Chondrocyte (in vitro differentiated cells): ENCODE measurements at regions not wholly inside any gene's neighbourhood (a gene's known extent, or its start where the extent isn't known, plus 50 kb on each side); places are given as distances from the start of the nearest gene placed in this dataset.

Experiments used
- DNase-seq: peaks from one replicate; pipeline ENCODE4 v3.0.0; 2021; ENCODE audit warnings: mixed read lengths, low spot score
- H3K27ac Mint-ChIP-seq: one replicate; pipeline ENCODE4 v1.8.0; 2021; ENCODE audit warnings: mild to moderate bottlenecking, moderate library complexity, mixed read lengths; ENCODE audit not compliant: unreplicated experiment
- H3K27me3 Mint-ChIP-seq: 2 replicates; pipeline ENCODE4 v1.8.0; 2021; ENCODE audit warnings: low read depth, mixed read lengths
- H3K36me3 Mint-ChIP-seq: 2 replicates; pipeline ENCODE4 v1.8.0; 2021; ENCODE audit warnings: low read depth, mixed read lengths
- H3K4me1 Mint-ChIP-seq: 2 replicates; pipeline ENCODE4 v1.8.0; 2021; ENCODE audit warnings: low read depth, mild to moderate bottlenecking, mixed read lengths
- H3K4me3 Mint-ChIP-seq: one replicate; pipeline ENCODE4 v1.8.0; 2021; ENCODE audit warnings: mild to moderate bottlenecking, moderate library complexity, mixed read lengths; ENCODE audit not compliant: unreplicated experiment
- H3K9me3 Mint-ChIP-seq: 2 replicates; pipeline ENCODE4 v1.8.0; 2021; ENCODE audit warnings: low read depth, mixed read lengths
- TF ChIP-seq, protein P1 (sequence below): fragments of 200-600 bp; sonication (generic); IDR thresholded peaks from 2 replicates; pipeline ENCODE4 v1.5.0; 2021; ENCODE audit warnings: antibody characterized with exemption, mild to moderate bottlenecking, moderate library complexity

DNA sequence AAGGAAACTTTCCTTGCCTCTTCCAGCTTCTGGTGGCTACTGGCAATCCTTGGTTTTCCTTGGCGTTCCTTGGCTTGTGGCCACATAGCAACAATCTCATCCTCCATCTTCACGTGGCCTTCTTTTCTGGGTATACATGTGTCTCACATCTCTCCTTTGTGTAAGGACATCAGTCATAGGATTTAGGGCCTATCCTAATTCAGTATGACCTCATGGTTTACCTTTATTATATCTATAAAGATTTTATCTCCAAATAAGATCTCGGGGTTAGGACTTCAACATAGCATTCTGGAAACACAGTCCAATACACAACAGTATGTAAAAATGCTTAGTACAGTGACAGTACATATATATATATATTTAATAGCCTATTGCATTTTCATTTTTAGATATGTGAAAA is 58.4 kb upstream of the LRIG3 start:
- peaks cover 9% of the 10 kb centered on the region for H3K4me1 Mint-ChIP-seq
- no peak for DNase-seq
- H3K27me3 Mint-ChIP-seq, result no peaks in the 10 kb centered on the region
- H3K36me3 Mint-ChIP-seq, result peaks cover 2% of the 10 kb centered on the region
- H3K4me3 Mint-ChIP-seq, result no peak overlapping the region
- no peaks in the 10 kb centered on the region for H3K9me3 Mint-ChIP-seq
- no peak overlapping the region for H3K27ac Mint-ChIP-seq
- TF ChIP-seq, protein P1, sequence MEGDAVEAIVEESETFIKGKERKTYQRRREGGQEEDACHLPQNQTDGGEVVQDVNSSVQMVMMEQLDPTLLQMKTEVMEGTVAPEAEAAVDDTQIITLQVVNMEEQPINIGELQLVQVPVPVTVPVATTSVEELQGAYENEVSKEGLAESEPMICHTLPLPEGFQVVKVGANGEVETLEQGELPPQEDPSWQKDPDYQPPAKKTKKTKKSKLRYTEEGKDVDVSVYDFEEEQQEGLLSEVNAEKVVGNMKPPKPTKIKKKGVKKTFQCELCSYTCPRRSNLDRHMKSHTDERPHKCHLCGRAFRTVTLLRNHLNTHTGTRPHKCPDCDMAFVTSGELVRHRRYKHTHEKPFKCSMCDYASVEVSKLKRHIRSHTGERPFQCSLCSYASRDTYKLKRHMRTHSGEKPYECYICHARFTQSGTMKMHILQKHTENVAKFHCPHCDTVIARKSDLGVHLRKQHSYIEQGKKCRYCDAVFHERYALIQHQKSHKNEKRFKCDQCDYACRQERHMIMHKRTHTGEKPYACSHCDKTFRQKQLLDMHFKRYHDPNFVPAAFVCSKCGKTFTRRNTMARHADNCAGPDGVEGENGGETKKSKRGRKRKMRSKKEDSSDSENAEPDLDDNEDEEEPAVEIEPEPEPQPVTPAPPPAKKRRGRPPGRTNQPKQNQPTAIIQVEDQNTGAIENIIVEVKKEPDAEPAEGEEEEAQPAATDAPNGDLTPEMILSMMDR, result no peak

- H3K36me3 Mint-ChIP-seq, result peaks cover 2% of the 10 kb centered on the region
- peaks cover 9% of the 10 kb centered on the region for H3K4me1 Mint-ChIP-seq
Observed at GRCh38 chr12:58977476-58977875, 57.2 kb upstream of the LRIG3 start.

DNA sequence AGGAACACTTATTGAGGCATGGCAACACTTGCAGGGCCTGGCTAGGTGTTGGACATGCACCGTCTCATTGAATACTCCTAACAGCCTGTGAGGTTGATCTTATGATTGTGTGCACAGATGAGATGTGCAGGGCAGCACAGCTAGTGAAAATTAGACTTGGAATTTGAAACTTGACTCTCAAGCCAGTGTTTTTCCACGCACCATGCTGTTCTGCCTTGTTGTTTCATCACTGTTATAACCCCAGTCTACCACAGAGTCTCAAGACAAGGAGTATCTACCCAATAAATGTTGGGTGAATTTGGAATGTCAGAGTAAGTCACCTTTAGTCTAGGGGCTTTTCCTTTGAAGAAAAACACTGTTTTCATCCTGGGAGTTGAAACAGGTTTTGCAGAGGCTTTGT is 55.8 kb upstream of the LRIG3 start:
- Mint-ChIP-seq H3K36me3 (peaks cover 2% of the 10 kb centered on the region), H3K4me1 (peaks cover 9% of the 10 kb centered on the region), H3K4me3 (no peak overlapping the region), H3K27me3 (no peaks in the 10 kb centered on the region), H3K27ac (no peak overlapping the region), H3K9me3 (no peaks in the 10 kb centered on the region)
- no peak for DNase-seq
- TF ChIP-seq, protein P1, result no peak

More at GRCh38 chr12:58977476-58977875, 57.2 kb upstream of the LRIG3 start:
- Mint-ChIP-seq H3K27me3 (no peaks in the 10 kb centered on the region), H3K4me3 (no peak overlapping the region), H3K27ac (no peak overlapping the region), H3K9me3 (no peaks in the 10 kb centered on the region)
- TF ChIP-seq, protein P1, result no peak
- DNase-seq, result no peak
